AG20443 (cell line): ENCODE measurements at regions not wholly inside any gene's neighbourhood (a gene's known extent, or its start where the extent isn't known, plus 50 kb on each side); places are given as distances from the start of the nearest gene placed in this dataset.
"Not testable (repeated sequence)": the region's sequence is repeated elsewhere in the genome, so short reads cannot be mapped to it uniquely, and the experiment has no call there.

ENCODE experiments used
- DNase-seq: peaks from one replicate; pipeline ENCODE4 v3.0.0; 2012; ENCODE audit warnings: low spot score, mixed read lengths

DNA sequence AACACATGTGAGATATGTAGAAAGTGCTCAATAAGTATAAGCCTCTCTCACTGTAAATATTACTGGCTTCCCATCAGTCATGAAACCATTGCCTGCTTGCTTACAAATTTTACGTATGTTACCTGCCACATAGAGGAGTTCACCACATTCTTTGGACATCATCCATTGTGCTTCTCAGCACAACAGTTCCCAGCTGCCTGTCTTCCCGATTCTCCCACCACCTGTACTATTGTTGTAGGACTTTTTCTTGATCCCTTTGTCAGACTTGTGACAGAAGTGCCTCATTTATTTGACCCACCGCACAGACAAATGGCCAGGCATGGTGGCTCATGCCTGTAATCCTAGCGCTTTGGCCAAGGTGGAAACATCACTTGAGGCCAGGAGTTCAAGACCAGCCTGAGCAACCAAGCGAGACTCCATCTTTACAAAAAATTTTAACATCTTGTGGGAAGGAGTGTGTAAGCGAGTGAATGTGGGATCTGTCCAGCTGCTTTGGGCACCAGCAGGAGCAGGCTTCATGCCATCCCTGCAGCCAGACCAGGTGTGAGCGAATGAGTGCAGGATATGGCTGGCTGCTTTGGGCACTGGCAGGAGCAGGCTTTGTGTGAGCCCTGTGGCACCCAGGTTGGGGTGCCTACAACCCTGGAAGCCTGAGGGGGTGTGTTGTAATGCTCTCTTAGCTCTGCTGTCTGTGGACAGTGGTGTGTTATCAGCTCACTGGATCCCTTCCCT, 139.9 kb upstream of the ELL2 start:
- DNase-seq = no peak

- not testable (repeated sequence) for DNase-seq
Observed at GRCh38 chr5:96097488-96097887, 135.8 kb upstream of the ELL2 start.

- peak; percentile 37 for DNase-seq
Observed at GRCh38 chr5:96096724-96097123, 135.1 kb upstream of the ELL2 start.

GRCh38 chr5:96094904-96095303, 133.3 kb upstream of the ELL2 start:
- DNase-seq = no peak

GRCh38 chr5:96093890-96094381, 132.3 kb upstream of the ELL2 start:
- no peak for DNase-seq

DNA sequence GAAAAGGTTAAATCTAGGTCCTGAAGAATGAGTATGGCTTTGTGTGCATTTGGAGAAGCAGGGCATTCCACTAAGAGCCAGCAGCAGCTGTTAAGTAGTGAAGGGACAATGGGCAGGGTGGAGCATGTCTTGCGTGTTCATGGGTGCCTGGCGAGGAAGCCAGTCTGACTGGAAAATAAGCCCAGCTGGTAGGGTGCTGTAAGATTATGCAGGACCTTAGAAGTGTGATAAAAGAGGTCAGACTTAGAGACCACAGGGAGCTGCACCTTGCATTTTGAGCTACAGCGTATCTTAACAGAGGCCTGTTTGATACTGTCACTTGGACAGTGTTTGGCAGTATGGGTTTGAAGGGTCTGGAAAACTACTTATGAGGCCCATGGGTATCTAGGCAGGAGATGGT, 131.7 kb upstream of the ELL2 start:
- DNase-seq = no peak

DNA sequence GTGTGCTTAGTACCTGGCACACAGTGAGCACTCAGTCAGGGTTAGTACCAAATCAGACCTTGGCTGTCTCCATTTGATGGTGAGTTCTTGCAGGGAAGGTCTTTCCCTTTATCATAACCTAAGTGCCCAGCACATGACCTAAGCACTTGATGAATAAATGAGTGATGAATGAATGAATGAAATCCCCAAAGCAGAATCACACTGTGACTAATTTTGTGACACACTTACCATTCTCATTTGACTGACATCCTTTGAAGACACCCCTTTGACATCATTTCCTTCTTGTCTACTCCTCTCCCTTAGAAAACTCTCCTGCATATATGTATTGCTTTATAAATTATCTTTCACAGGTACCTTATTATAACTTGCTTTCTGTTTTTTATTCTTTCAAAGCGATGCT, 130.2 kb upstream of the ELL2 start:
- no peak for DNase-seq

- no peak for DNase-seq
Observed at GRCh38 chr5:96090215-96090614, 128.6 kb upstream of the ELL2 start.

- DNase-seq = peak; percentile 21
Observed at GRCh38 chr5:96088706-96089498, 127.3 kb upstream of the ELL2 start.

GRCh38 chr5:96087939-96088338, 126.3 kb upstream of the ELL2 start:
- DNase-seq = no peak

GRCh38 chr5:96084874-96085506, 123.3 kb upstream of the ELL2 start:
- DNase-seq = no peak

DNA sequence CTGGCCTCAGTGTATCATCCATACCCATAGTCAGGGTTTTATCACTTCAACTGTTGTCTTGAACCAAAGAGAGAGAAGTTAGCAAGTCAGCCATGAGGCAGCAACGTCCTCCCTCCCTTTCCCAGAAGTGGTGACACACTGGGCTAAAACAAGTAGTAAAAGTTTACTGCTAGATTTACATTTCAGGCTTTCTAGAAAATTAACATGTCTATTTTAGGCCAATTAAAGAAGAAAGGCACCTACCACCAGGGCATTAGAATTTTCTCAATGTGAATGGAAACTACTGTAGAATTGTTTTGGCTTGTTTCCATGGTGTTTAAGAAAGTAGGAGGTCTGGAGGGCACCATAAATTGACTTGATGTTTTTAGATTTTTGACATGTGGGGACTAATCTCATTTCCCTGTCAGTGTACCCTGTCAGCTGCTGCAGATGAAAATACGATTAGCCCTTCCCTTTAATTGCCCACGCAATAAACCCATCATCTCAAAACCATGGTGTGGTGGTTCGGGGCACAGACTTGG, 121.8 kb upstream of the ELL2 start:
- DNase-seq = no peak

- DNase-seq = no peak
Observed at GRCh38 chr5:96081276-96081858, 119.7 kb upstream of the ELL2 start.

- DNase-seq = no peak
Observed at GRCh38 chr5:96080557-96080956, 118.9 kb upstream of the ELL2 start.

DNA sequence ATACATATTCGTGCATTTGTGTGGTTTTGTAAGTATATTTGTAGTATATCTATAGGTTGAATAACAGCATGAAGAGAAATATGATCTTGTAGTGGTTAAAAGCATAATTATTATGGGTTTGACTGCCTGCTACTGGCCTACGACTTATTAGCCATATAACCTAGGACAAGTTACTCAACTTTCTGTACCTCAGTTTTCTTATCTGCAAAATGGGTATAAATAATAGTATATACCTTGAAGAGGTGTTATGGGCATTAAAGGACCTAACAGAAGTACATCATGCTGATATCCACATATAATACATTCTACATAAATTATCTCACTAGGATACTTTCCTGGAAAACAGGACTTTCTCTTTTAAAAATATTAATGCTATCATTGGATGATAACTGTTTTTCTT, 118.3 kb upstream of the ELL2 start:
- no peak for DNase-seq

DNA sequence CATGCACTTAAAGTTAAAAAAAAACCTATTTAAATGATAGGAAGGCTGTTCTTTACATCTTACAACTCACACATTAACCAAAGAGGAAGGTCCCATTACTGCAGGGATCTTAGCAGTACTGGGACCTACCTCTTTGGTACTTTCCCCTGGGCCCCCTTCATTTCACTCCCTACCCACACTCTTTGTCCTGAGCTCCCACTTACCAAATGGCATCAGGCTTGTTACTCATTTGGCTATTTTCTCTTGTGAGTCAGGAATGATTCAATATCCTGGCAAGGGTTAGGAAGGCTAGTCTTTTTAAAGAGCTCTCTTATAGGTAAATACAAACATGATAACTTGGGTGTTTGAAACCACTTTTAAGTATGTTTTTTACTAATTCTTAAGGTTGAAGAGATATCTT, 117.4 kb upstream of the ELL2 start:
- peak; percentile 76 for DNase-seq

DNA sequence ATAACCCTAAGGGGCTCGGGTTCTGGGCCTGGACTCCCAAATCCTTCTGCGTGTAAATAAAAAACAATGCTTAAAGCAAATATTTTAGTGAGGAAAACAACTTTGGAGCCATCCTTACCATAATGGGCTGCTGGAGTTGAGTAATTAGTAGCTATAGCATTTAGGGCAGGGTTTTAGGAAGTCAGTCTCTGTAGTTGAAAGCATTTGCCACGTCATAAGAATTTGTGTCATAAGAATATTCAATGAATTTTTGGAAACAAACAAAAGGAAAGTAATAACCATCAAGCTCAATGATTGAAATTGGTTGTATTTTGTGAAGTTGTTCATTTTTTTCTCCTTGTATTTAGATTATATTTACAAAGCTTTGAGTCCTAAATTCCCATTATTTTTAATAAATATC, 114.8 kb upstream of the ELL2 start:
- DNase-seq = no peak

GRCh38 chr5:96075579-96076289, 114.1 kb upstream of the ELL2 start:
- DNase-seq = no peak

GRCh38 chr5:96074870-96075269, 113.2 kb upstream of the ELL2 start:
- no peak for DNase-seq

DNA sequence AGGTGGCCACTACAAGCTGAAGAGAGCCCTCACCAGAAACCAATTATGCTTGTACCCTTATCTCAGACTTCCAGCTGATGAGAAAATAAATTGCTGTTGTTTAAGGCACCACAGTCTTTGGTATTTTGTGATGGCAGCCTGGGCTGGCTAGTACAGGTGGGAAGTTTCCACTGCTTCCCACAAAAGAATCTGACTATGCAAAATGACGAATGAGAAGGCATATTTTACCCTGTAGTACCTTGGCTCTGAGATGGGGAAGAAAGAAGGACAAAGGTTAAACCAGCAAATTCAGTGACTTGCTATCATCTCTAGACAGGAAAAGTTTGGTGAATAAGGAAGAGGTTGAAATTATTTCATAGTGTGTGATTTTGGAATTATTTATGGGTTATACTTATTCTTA, 112.8 kb upstream of the ELL2 start:
- no peak for DNase-seq

GRCh38 chr5:96072791-96073165, 111.1 kb upstream of the ELL2 start:
- DNase-seq = no peak
